ENCODE measurements at regions not wholly inside any gene's neighbourhood (a gene's known extent, or its start where the extent isn't known, plus 50 kb on each side); places are given as distances from the start of the nearest gene placed in this dataset.
"Not testable (repeated sequence)": the region's sequence is repeated elsewhere in the genome, so short reads cannot be mapped to it uniquely, and the experiment has no call there.

DNA sequence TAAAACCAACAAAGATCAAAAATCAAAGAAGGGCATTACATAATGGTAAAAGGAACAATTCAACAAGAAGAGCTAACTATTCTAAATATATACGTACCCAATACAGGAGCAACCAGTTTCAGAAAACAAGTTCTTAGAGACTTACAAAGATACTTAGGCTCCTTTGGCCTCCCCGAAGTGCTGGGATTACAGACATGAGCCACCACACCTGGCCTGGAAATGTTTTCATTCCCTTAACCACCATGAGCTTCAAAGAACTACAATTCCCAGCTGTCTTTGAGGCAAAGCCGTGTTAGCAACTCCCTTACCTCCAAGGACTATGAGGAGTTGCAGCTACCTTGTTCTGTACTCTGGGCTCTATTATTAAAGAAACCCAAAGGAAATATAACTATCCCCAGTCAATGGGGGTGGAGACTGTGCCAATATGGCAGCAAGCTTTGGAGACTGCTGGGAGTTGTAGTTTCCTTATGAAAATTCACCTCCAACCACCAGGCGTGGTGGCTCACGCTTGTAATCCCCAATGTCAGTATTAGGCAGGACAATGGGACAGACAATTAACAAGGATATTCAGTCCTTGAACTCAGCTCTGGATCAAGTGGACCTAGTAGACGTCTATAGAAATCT, 893.9 kb downstream of the SLC6A15 start:
- not testable (repeated sequence) for DNase-seq (ENCODE audit: low spot score); H3K27me3 Mint-ChIP-seq (ENCODE audit: low read depth); H3K4me3 Mint-ChIP-seq; H3K4me1 Mint-ChIP-seq (ENCODE audit: low read depth); H3K36me3 Mint-ChIP-seq (ENCODE audit: low read depth); H3K27ac Mint-ChIP-seq
- H3K9me3 Mint-ChIP-seq, result peaks cover 40% of the 10 kb centered on the region

DNA sequence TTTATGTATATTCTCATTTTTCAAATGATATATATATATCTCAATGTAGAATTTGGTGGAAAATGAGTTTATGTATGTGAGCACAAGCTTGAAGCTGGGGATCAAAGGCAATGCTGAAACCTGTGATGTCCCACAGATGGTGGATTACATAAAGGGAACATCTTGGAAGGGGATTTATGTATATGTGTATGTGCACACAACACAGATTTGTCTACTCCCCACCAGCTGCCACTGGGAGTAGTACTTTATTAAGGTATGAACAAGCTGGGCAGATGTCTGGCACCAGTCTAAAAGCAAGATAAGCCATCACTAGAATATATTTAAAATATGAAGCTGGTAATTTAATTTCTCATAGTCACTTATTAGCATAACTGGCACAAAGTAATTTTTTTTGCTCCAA, 895.6 kb downstream of the SLC6A15 start:
- Mint-ChIP-seq H3K27ac (no peak overlapping the region), H3K9me3 (peaks cover 52% of the 10 kb centered on the region)

DNA sequence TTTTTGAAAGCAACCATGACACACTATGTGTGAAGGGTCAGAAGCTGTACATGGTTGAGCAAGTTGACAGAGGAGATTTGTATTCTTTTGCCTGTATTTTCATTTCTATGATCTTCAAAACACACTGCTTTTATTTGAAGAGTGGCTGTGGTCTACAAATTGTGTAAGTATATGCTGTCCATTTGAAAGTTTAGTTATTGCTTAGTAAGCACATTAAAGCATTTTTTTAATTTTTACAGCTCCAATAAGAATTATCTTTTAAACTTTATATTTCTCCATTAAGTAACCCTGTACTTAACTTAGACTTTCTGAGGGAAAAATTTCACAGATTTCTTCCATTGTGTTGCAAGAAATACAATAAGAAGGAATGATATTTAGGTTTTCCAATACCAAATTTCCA, 915.2 kb downstream of the SLC6A15 start:
- Mint-ChIP-seq H3K36me3 (ENCODE audit: low read depth) (no peaks in the 10 kb centered on the region), H3K4me3 (no peak overlapping the region)

More for the DNA sequence above, 895.6 kb downstream of the SLC6A15 start:
- no peaks in the 10 kb centered on the region for H3K4me1 Mint-ChIP-seq (ENCODE audit: low read depth)
- no peaks in the 10 kb centered on the region for H3K27me3 Mint-ChIP-seq (ENCODE audit: low read depth)
- no peak overlapping the region for H3K4me3 Mint-ChIP-seq
- DNase-seq (ENCODE audit: low spot score), result no peak
- no peaks in the 10 kb centered on the region for H3K36me3 Mint-ChIP-seq (ENCODE audit: low read depth)

DNA sequence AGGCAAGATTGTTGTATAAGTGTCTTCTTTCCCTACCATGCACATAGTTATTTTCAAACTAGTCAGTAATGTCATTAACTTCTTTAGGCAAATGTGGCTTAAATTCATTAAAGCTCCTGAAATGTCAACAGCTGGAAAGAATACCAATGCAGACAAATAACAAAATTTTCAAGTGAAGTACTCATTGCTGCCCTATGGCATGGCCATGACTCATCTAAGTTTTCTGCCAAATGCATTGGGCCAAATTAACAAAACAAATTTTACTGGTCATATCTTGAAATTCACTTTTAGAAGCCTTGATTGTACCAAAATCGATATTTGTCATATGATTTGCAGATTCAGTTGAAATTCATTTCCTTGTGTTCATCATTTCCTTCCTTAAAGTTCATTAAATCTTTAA, 915.9 kb downstream of the SLC6A15 start:
- H3K27me3 Mint-ChIP-seq (ENCODE audit: low read depth), result no peaks in the 10 kb centered on the region
- peaks cover 4% of the 10 kb centered on the region for H3K9me3 Mint-ChIP-seq
- no peaks in the 10 kb centered on the region for H3K36me3 Mint-ChIP-seq (ENCODE audit: low read depth)
- H3K4me1 Mint-ChIP-seq (ENCODE audit: low read depth), result no peaks in the 10 kb centered on the region
- no peak overlapping the region for H3K27ac Mint-ChIP-seq
- DNase-seq (ENCODE audit: low spot score), result no peak
- H3K4me3 Mint-ChIP-seq, result no peak overlapping the region

More for the DNA sequence above, 915.2 kb downstream of the SLC6A15 start:
- H3K9me3 Mint-ChIP-seq, result peaks cover 4% of the 10 kb centered on the region
- H3K4me1 Mint-ChIP-seq (ENCODE audit: low read depth), result no peaks in the 10 kb centered on the region
- no peak overlapping the region for H3K27ac Mint-ChIP-seq
- no peaks in the 10 kb centered on the region for H3K27me3 Mint-ChIP-seq (ENCODE audit: low read depth)
- no peak for DNase-seq (ENCODE audit: low spot score)

DNA sequence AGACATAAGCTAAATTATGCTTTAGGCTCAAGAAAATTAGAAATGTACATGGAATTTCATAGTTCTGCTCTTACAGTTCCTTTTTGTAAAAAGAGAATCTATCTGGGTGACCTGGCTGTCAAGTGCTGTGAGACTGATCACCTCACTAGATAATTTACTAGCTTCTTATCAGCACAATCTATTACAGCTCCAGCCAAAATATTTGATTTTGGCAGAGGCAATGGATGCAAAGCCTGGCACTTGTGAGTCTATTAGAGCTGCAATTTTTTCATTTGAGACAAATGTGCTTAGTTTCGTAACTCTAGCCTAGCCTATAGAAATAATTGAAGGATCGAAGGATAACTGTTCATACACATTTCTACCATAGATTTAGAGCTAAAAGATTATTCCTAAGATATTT, 927.5 kb downstream of the SLC6A15 start:
- no peak for DNase-seq (ENCODE audit: low spot score)
- Mint-ChIP-seq H3K4me1 (ENCODE audit: low read depth) (no peaks in the 10 kb centered on the region), H3K36me3 (ENCODE audit: low read depth) (no peaks in the 10 kb centered on the region), H3K27ac (no peak overlapping the region), H3K9me3 (peaks cover 3% of the 10 kb centered on the region), H3K4me3 (no peak overlapping the region), H3K27me3 (ENCODE audit: low read depth) (no peaks in the 10 kb centered on the region)

DNA sequence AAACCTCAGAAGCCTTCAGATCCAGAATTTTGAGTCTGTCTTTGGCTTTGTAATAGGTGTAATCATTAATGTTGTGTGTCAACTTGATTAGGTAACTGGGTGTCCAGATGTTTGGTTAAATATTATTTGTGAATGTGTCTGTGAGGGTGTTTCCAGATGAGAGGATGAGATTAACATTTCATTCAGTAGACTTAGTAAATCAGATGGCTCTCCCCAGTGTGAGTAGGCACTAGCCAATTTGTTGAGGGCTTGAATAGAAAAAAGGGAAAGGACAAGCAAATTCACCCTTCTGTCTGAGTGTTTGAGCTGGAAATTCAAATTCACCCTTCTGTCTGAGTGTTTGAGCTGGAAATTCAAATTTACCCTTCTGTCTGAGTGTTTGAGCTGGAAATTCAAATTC, 932.2 kb downstream of the SLC6A15 start:
- no peak overlapping the region for H3K4me3 Mint-ChIP-seq
- H3K36me3 Mint-ChIP-seq (ENCODE audit: low read depth), result no peaks in the 10 kb centered on the region
- no peaks in the 10 kb centered on the region for H3K4me1 Mint-ChIP-seq (ENCODE audit: low read depth)
- no peaks in the 10 kb centered on the region for H3K27me3 Mint-ChIP-seq (ENCODE audit: low read depth)
- DNase-seq (ENCODE audit: low spot score), result no peak
- H3K27ac Mint-ChIP-seq, result no peak overlapping the region
- peaks cover 5% of the 10 kb centered on the region for H3K9me3 Mint-ChIP-seq

DNA sequence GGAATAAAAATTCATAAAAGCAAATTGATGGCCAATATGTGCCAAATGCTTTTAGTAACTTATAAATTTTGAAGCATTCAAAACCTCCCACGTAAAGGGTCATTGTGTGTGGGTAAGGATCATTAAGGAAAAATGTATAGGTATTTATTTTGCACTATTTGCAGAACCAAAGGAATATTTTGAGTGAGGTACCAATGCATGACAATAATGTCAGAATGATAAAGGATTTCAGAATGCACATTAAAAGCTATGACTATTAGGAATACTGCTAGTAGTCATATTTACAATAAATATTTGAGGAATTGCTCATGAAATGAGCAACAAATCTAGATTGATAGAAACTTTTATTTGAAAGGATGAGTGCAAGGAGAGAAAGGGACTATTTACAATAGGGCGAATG, 932.8 kb downstream of the SLC6A15 start:
- no peak overlapping the region for H3K27ac Mint-ChIP-seq
- H3K4me1 Mint-ChIP-seq (ENCODE audit: low read depth), result no peaks in the 10 kb centered on the region

DNA sequence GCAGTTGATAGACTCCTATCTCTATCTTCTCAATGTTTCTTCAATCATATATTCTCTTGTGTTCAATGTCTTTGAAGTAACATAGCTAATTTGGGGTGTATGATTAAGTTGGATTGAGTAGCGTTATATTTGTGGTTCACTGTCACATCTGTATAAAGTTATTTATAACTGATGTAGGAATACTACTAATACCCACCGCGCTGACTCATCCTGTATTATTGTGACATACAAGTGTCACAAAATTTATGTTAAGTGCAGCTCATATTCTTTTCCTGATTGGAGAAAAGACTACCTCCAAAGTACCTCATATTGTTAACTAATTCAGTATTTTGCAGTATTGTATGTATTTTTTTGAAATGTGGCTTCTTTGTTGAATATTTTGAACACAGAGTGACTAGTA, 940.8 kb downstream of the SLC6A15 start:
- Mint-ChIP-seq H3K4me3 (no peak overlapping the region), H3K27ac (no peak overlapping the region), H3K9me3 (no peaks in the 10 kb centered on the region), H3K4me1 (ENCODE audit: low read depth) (no peaks in the 10 kb centered on the region), H3K36me3 (ENCODE audit: low read depth) (no peaks in the 10 kb centered on the region), H3K27me3 (ENCODE audit: low read depth) (no peaks in the 10 kb centered on the region)
- no peak for DNase-seq (ENCODE audit: low spot score)

More for the DNA sequence above, 932.8 kb downstream of the SLC6A15 start:
- H3K36me3 Mint-ChIP-seq (ENCODE audit: low read depth), result no peaks in the 10 kb centered on the region
- H3K27me3 Mint-ChIP-seq (ENCODE audit: low read depth), result no peaks in the 10 kb centered on the region
- no peak for DNase-seq (ENCODE audit: low spot score)
- peaks cover 5% of the 10 kb centered on the region for H3K9me3 Mint-ChIP-seq
- H3K4me3 Mint-ChIP-seq, result no peak overlapping the region

DNA sequence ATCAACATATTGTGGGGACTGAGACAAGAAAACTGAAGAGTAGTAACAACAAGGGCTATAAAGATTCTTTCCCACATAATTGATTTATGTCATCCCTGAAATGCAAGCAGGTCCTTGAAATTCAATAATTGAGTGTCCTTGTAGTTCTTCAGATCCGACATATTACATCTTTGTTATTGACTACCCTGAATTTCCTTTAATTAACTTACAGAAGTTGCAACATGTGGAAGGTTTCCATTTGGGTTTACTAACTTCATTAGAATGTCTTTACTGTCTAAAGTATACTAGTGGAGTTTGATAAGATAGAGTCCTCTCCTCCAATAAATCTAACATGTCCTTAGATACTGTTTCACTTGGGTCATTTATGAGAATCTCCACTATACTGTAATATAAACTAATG, 951.8 kb downstream of the SLC6A15 start:
- H3K4me1 Mint-ChIP-seq (ENCODE audit: low read depth), result no peaks in the 10 kb centered on the region
- H3K27me3 Mint-ChIP-seq (ENCODE audit: low read depth), result no peaks in the 10 kb centered on the region
- no peak overlapping the region for H3K4me3 Mint-ChIP-seq
- no peak for DNase-seq (ENCODE audit: low spot score)
- no peak overlapping the region for H3K27ac Mint-ChIP-seq
- H3K9me3 Mint-ChIP-seq, result peaks cover 13% of the 10 kb centered on the region
- no peaks in the 10 kb centered on the region for H3K36me3 Mint-ChIP-seq (ENCODE audit: low read depth)

DNA sequence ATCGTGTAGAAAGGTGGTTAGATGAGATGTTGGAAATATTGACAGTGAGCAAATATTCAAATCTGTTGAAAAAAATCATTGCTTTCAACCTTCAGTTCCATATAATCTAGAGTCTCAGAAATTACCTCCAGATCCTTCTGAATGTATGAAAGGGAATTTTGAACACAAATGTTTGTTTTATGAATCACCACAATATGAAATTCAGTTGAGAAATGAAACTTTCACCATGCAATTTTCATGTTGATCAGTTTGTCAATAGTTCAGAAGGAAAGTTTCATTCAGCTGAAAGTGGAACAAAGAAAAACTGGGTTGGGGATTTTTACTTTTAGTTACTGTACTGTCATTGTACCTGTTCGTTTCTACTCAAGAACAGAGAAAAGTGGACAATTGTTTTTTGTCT, 953.6 kb downstream of the SLC6A15 start:
- H3K4me3 Mint-ChIP-seq, result no peak overlapping the region
- no peak overlapping the region for H3K27ac Mint-ChIP-seq
- DNase-seq (ENCODE audit: low spot score), result no peak
- no peaks in the 10 kb centered on the region for H3K36me3 Mint-ChIP-seq (ENCODE audit: low read depth)
- H3K9me3 Mint-ChIP-seq, result peaks cover 8% of the 10 kb centered on the region
- H3K4me1 Mint-ChIP-seq (ENCODE audit: low read depth), result no peaks in the 10 kb centered on the region
- no peaks in the 10 kb centered on the region for H3K27me3 Mint-ChIP-seq (ENCODE audit: low read depth)

DNA sequence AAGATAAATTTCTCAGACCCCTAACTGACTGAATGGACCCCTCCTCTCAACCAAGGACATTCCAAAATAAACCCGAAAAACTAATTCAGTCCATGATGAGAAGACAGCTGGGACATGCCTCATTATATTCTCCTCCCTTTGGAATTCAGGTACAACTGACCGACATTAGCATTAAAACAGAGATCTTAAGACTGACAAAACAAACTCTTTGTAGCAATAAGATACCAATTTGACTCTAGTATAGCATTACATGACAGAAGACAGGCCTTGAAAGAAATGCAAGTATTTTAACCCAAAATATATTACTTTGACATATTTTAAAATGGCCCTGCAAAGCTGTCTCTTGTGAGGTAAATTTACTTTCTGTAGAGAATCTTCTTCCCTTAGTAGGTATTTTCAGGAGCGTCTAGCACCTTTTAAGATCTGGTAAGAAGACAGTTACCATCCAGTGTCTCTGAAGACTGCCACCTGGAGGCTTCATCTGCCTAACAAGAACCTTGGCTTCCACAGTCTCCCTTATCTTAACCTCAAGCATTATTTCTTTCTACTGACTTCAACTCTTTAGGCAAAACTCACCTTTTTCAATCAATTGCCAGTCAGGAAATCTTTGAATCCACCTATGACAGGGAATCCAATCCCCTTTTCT, 957.5 kb downstream of the SLC6A15 start:
- H3K9me3 Mint-ChIP-seq, result peaks cover 5% of the 10 kb centered on the region
- no peak for DNase-seq (ENCODE audit: low spot score)
- no peak overlapping the region for H3K27ac Mint-ChIP-seq
- H3K4me3 Mint-ChIP-seq, result no peak overlapping the region
- H3K36me3 Mint-ChIP-seq (ENCODE audit: low read depth), result no peaks in the 10 kb centered on the region
- no peaks in the 10 kb centered on the region for H3K27me3 Mint-ChIP-seq (ENCODE audit: low read depth)
- no peaks in the 10 kb centered on the region for H3K4me1 Mint-ChIP-seq (ENCODE audit: low read depth)

DNA sequence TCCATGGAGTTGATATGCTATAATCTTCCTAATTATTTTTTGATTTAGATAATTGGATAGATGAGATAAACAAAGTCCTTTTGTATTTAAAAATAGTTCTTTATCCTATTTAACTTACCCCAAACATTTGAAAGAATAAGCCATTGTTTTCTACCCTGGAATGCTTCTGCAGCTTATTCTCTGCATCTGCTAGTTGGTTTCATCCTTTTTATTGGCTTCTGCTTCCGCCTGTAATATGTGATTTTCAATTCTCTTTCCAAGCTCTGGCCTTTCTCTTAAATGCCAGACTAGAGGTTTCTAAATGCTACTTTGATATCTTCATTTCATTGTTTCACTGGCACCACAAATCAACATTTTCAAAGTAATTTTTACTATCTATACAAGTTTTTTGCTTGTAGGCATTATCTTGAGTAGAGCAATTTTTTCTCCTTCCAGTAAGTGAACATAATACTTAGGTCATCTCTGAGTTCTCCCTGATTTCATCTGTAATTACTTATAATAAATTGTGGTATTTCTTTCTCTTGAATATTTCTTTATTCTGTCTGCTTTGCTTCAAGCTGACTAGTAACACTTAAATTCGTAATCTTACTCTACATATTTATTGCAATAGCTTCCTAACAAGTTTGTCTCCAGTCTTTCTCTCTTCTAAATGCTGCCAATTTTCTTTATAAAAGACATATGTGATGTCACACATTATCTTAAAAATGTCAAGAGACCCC, 958.4 kb downstream of the SLC6A15 start:
- no peaks in the 10 kb centered on the region for H3K4me1 Mint-ChIP-seq (ENCODE audit: low read depth)

DNA sequence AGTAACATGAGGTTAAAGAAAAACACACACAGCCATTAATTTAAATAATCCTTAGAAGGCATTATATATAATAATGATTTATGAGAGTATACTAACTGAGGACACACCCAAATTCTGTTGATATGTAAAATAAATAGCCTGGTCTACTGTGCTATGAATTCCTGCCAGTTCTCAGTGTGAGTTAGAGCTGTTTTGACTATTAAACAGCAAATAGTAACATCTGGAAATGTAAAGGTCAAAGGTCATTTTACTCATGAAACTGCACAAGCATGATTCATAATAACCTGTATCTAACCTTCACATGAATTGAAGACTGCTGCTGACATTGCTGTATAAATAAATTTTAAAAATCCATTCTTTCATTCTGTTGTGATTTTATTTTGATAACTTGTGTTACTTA, 966.7 kb downstream of the SLC6A15 start:
- DNase-seq (ENCODE audit: low spot score), result no peak
- no peaks in the 10 kb centered on the region for H3K4me1 Mint-ChIP-seq (ENCODE audit: low read depth)
- H3K27ac Mint-ChIP-seq, result no peak overlapping the region
- H3K4me3 Mint-ChIP-seq, result no peak overlapping the region
- no peaks in the 10 kb centered on the region for H3K36me3 Mint-ChIP-seq (ENCODE audit: low read depth)
- no peaks in the 10 kb centered on the region for H3K27me3 Mint-ChIP-seq (ENCODE audit: low read depth)
- H3K9me3 Mint-ChIP-seq, result peaks cover 9% of the 10 kb centered on the region

More for the DNA sequence above, 958.4 kb downstream of the SLC6A15 start:
- Mint-ChIP-seq H3K4me3 (no peak overlapping the region), H3K36me3 (ENCODE audit: low read depth) (no peaks in the 10 kb centered on the region), H3K27me3 (ENCODE audit: low read depth) (no peaks in the 10 kb centered on the region), H3K27ac (no peak overlapping the region), H3K9me3 (peaks cover 6% of the 10 kb centered on the region)
- DNase-seq (ENCODE audit: low spot score), result no peak

DNA sequence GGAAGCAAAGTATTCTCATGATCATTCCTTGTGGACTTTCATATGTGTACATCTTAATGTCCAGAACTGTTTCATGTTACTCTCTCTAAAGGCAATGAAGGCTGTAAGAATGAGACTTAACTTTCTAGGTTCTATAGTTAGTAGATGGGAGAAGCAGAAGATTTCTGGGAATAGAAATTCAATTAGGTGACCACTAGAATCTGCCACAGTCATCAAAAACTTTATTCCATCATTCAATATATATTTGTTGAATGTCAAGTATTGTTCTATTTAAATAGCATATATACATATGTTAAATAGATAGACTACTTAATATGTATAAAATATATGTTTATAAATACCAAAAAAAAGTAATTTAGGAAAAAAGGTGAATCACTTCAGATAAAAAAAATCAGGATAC, 972.9 kb downstream of the SLC6A15 start:
- H3K36me3 Mint-ChIP-seq (ENCODE audit: low read depth), result no peaks in the 10 kb centered on the region
- H3K4me1 Mint-ChIP-seq (ENCODE audit: low read depth), result no peaks in the 10 kb centered on the region
- no peak overlapping the region for H3K4me3 Mint-ChIP-seq
- H3K27me3 Mint-ChIP-seq (ENCODE audit: low read depth), result no peaks in the 10 kb centered on the region
- peaks cover 3% of the 10 kb centered on the region for H3K9me3 Mint-ChIP-seq
- no peak for DNase-seq (ENCODE audit: low spot score)
- no peak overlapping the region for H3K27ac Mint-ChIP-seq
